HEK293 (cell line): ENCODE measurements at regions not wholly inside any gene's neighbourhood (a gene's known extent, or its start where the extent isn't known, plus 50 kb on each side); places are given as distances from the start of the nearest gene placed in this dataset.

Experiments
- CTCF ChIA-PET: fragments of 350-600 bp; formaldehyde crosslinking; extraction: SDS; loops from one replicate; lab custom pipeline; 2021; ENCODE audit warnings: antibody characterized with exemption; lab: Yijun Ruan, JAX
- POLR2A ChIA-PET: fragments of 300-600 bp; formaldehyde crosslinking; extraction: SDS; loops from one replicate; lab custom pipeline; 2020; ENCODE audit warnings: antibody characterized with exemption, inconsistent platforms; lab: Yijun Ruan, JAX
- H3K27ac ChIP-seq: fragments of 200-500 bp; sonication (Bioruptor generic); 2 replicates; pipeline ENCODE4 v1.5.1; 2014; ENCODE audit warnings: low read depth, low read length, control low read depth, inconsistent platforms; ENCODE audit errors: extremely low read depth
- H3K36me3 ChIP-seq, 2 experiments: fragments of 200-500 bp in 1 of 2; sonication (Bioruptor generic) in 1 of 2; 1 replicate in 1 of 2; 2 replicates in 1 of 2; pipeline ENCODE4 v1.5.1; 2014 to 2017; ENCODE audit warnings: inconsistent platforms in 2 of 2, low read length in 2 of 2; ENCODE audit not compliant: control insufficient read depth in 2 of 2, insufficient read depth in 1 of 2
- H3K4me1 ChIP-seq: fragments of 200-500 bp; sonication (Bioruptor generic); 2 replicates; pipeline ENCODE4 v1.5.1; 2014; ENCODE audit warnings: mild to moderate bottlenecking, low read length, inconsistent platforms; ENCODE audit not compliant: control insufficient read depth, insufficient read depth
- H3K4me3 ChIP-seq: 2 replicates; pipeline ENCODE4 v1.5.1; 2011; ENCODE audit warnings: low read depth, mild to moderate bottlenecking, control low read depth, low read length, moderate library complexity
- H3K9me3 ChIP-seq: fragments of 200-500 bp; sonication (Bioruptor generic); 2 replicates; pipeline ENCODE4 v1.5.1; 2014; ENCODE audit warnings: low read depth, low read length, inconsistent platforms; ENCODE audit not compliant: control insufficient read depth, insufficient read depth
- EGR2 ChIP-seq: fragments of 450-650 bp; formaldehyde crosslinking; IDR thresholded peaks from 2 replicates; pipeline ENCODE4 v1.5.1; 2016; ENCODE audit warnings: low read depth, missing biosample characterization, missing genetic modification characterization
- HOXD13 ChIP-seq: sonication (generic); formaldehyde crosslinking; IDR thresholded peaks from 2 replicates; pipeline ENCODE4 v1.8.0; 2022; ENCODE audit warnings: missing genetic modification reagents, borderline replicate concordance
- PRDM1 ChIP-seq: fragments of 450-650 bp; formaldehyde crosslinking; IDR thresholded peaks from 2 replicates; pipeline ENCODE4; 2016; ENCODE audit warnings: missing biosample characterization, missing genetic modification characterization
- ZBTB8A ChIP-seq: fragments of 450-650 bp; formaldehyde crosslinking; IDR thresholded peaks from 2 replicates; pipeline ENCODE4 v1.5.1; 2016; ENCODE audit warnings: missing biosample characterization, missing genetic modification characterization
- ZEB2 ChIP-seq: fragments of 450-650 bp; formaldehyde crosslinking; IDR thresholded peaks from 2 replicates; pipeline ENCODE4 v1.5.1; 2016; ENCODE audit warnings: missing biosample characterization, missing genetic modification characterization
- ZNF175 ChIP-seq: fragments of 450-650 bp; formaldehyde crosslinking; IDR thresholded peaks from 2 replicates; pipeline ENCODE4 v1.5.1; 2016; ENCODE audit warnings: missing biosample characterization, missing genetic modification characterization
- ZNF354C ChIP-seq: fragments of 450-650 bp; formaldehyde crosslinking; IDR thresholded peaks from 2 replicates; pipeline ENCODE4 v1.5.1; 2016; ENCODE audit warnings: missing biosample characterization, missing genetic modification characterization, low read depth, borderline replicate concordance
- ZNF558 ChIP-seq: fragments of 450-650 bp; formaldehyde crosslinking; IDR thresholded peaks from 2 replicates; pipeline ENCODE4 v1.5.1; 2016; ENCODE audit warnings: missing biosample characterization, missing genetic modification characterization
- ZNF654 ChIP-seq: fragments of 450-650 bp; formaldehyde crosslinking; IDR thresholded peaks from 2 replicates; pipeline ENCODE4 v1.5.1; 2016; ENCODE audit warnings: low read depth, missing biosample characterization, missing genetic modification characterization
- ZNF792 ChIP-seq: fragments of 450-650 bp; formaldehyde crosslinking; IDR thresholded peaks from 2 replicates; pipeline ENCODE4 v1.5.1; 2016; ENCODE audit warnings: missing biosample characterization, missing genetic modification characterization
- ZNF837 ChIP-seq: fragments of 450-650 bp; formaldehyde crosslinking; IDR thresholded peaks from 2 replicates; pipeline ENCODE4 v1.5.1; 2016; ENCODE audit warnings: missing biosample characterization, missing genetic modification characterization
- ZXDB ChIP-seq: fragments of 450-650 bp; formaldehyde crosslinking; IDR thresholded peaks from 2 replicates; pipeline ENCODE4 v1.5.1; 2016; ENCODE audit warnings: missing biosample characterization, missing genetic modification characterization
- TF ChIP-seq, protein P1 (sequence below): fragments of 450-650 bp; formaldehyde crosslinking; IDR thresholded peaks from 2 replicates; pipeline ENCODE4 v1.5.1; 2016; ENCODE audit warnings: missing biosample characterization, missing genetic modification characterization
- TF ChIP-seq, protein P2 (sequence below): fragments of 450-650 bp; formaldehyde crosslinking; IDR thresholded peaks from 2 replicates; pipeline ENCODE4 v1.5.1; 2017; ENCODE audit warnings: missing biosample characterization, missing genetic modification characterization
- TF ChIP-seq, protein P3 (sequence below): fragments of 450-650 bp; formaldehyde crosslinking; IDR thresholded peaks from 2 replicates; pipeline ENCODE4 v1.5.1; 2016; ENCODE audit warnings: missing biosample characterization, missing genetic modification characterization, borderline replicate concordance
- TF ChIP-seq, protein P4 (sequence below): fragments of 450-650 bp; formaldehyde crosslinking; IDR thresholded peaks from 2 replicates; pipeline ENCODE4; 2016; ENCODE audit warnings: missing biosample characterization, missing genetic modification characterization
- TF ChIP-seq, protein P5 (sequence below): fragments of 450-650 bp; formaldehyde crosslinking; IDR thresholded peaks from 2 replicates; pipeline ENCODE4 v1.5.1; 2016; ENCODE audit warnings: missing biosample characterization, missing genetic modification characterization
- TF ChIP-seq, protein P6 (sequence below): fragments of 450-650 bp; formaldehyde crosslinking; IDR thresholded peaks from 2 replicates; pipeline ENCODE4 v1.5.1; 2017; ENCODE audit warnings: missing biosample characterization, mild to moderate bottlenecking, missing genetic modification characterization, moderate library complexity
- TF ChIP-seq, protein P7 (sequence below): fragments of 450-650 bp; formaldehyde crosslinking; IDR thresholded peaks from 2 replicates; pipeline ENCODE4 v1.5.1; 2016; ENCODE audit warnings: missing biosample characterization, missing genetic modification characterization
- TF ChIP-seq, protein P8 (sequence below): fragments of 450-650 bp; formaldehyde crosslinking; IDR thresholded peaks from 2 replicates; pipeline ENCODE4 v1.5.0; 2017; ENCODE audit warnings: missing biosample characterization, missing genetic modification characterization, borderline replicate concordance

DNA sequence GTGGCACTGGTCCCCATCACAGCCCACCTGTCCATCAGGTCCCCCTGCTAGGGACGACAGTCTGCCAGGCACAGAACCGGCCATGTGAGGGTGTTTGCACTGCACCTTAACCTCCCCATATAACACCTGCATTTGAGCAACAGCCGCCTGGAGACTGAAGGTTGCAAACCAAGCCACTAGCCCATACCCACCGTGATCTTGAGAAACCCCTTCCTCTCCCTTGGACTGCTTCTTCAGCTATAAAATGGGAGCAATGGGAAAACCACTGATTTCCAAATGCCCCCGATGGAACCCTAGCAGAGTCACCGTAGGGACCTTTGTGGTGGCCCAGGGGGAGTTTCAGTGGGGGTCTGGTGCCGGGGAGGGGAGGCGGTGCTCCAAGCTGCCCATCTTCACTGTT lies 120.1 kb downstream of the NPTX2 start:
- ChIA-PET CTCF (interaction anchor here (0.7 to 2.5 kb wide), 2 partner anchors 8 to 12 kb away, joined by 3 to 25 read pairs; no protein-coding TSS in a partner anchor), POLR2A (no interaction called here)
- Histone ChIP-seq H3K27ac (no peak overlapping the region), H3K36me3 (no peaks in the 10 kb centered on the region), H3K4me1 (no peaks in the 10 kb centered on the region), H3K9me3 (no peaks in the 10 kb centered on the region), H3K4me3 (no peak overlapping the region)
- TF ChIP-seq, protein P1, sequence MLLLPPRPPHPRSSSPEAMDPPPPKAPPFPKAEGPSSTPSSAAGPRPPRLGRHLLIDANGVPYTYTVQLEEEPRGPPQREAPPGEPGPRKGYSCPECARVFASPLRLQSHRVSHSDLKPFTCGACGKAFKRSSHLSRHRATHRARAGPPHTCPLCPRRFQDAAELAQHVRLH (tag by site-specific recombination): no peak
- TF ChIP-seq, protein P2, sequence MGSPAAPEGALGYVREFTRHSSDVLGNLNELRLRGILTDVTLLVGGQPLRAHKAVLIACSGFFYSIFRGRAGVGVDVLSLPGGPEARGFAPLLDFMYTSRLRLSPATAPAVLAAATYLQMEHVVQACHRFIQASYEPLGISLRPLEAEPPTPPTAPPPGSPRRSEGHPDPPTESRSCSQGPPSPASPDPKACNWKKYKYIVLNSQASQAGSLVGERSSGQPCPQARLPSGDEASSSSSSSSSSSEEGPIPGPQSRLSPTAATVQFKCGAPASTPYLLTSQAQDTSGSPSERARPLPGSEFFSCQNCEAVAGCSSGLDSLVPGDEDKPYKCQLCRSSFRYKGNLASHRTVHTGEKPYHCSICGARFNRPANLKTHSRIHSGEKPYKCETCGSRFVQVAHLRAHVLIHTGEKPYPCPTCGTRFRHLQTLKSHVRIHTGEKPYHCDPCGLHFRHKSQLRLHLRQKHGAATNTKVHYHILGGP (tag by site-specific recombination): no peak
- TF ChIP-seq ZNF792 (tag by site-specific recombination) (no peak), ZNF558 (tag by site-specific recombination) (no peak)
- TF ChIP-seq, protein P3, sequence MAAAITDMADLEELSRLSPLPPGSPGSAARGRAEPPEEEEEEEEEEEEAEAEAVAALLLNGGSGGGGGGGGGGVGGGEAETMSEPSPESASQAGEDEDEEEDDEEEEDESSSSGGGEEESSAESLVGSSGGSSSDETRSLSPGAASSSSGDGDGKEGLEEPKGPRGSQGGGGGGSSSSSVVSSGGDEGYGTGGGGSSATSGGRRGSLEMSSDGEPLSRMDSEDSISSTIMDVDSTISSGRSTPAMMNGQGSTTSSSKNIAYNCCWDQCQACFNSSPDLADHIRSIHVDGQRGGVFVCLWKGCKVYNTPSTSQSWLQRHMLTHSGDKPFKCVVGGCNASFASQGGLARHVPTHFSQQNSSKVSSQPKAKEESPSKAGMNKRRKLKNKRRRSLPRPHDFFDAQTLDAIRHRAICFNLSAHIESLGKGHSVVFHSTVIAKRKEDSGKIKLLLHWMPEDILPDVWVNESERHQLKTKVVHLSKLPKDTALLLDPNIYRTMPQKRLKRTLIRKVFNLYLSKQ (tag by site-specific recombination): no peak

DNA sequence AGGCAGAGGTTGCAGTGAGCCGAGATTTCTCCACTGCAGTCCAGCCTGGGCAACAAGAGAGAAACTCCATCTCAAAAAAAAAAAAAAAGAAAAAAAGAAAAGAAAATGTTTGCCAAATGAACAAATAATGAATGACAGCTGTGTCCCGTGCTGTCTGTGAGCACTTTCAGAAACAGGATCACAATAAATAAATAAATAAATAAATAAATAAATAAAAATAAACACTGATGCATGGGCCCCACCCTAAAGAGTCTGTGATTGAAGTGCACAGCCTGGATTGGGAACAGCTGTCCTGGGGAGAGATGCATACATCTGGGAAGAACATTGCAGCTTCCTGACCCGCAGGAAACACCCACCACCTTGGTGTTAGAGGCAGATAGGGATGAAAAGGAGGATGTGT lies 123.6 kb downstream of the NPTX2 start:
- CTCF ChIA-PET: no interaction called here
- H3K4me3 ChIP-seq: no peak overlapping the region
- POLR2A ChIA-PET: no interaction called here
- TF ChIP-seq, protein P4, sequence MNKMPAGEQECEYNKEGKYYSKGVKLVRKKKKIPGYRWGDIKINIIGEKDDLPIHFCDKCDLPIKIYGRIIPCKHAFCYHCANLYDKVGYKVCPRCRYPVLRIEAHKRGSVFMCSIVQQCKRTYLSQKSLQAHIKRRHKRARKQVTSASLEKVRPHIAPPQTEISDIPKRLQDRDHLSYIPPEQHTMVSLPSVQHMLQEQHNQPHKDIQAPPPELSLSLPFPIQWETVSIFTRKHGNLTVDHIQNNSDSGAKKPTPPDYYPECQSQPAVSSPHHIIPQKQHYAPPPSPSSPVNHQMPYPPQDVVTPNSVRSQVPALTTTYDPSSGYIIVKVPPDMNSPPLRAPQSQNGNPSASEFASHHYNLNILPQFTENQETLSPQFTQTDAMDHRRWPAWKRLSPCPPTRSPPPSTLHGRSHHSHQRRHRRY: no peak
- TF ChIP-seq ZNF837 (tag by site-specific recombination) (no peak), PRDM1 (tag by site-specific recombination) (no peak), HOXD13 (CRISPR knock-in tag) (no peak), ZNF654 (tag by site-specific recombination) (peak; percentile 12; the same call in 1 of the 2 replicates), ZNF354C (tag by site-specific recombination) (no peak), ZBTB8A (tag by site-specific recombination) (peak; percentile 35; the same call in 1 of the 2 replicates), ZNF175 (tag by site-specific recombination) (no peak), ZXDB (tag by site-specific recombination) (no peak), ZEB2 (tag by site-specific recombination) (no peak), EGR2 (tag by site-specific recombination) (no peak)
- TF ChIP-seq, protein P5, sequence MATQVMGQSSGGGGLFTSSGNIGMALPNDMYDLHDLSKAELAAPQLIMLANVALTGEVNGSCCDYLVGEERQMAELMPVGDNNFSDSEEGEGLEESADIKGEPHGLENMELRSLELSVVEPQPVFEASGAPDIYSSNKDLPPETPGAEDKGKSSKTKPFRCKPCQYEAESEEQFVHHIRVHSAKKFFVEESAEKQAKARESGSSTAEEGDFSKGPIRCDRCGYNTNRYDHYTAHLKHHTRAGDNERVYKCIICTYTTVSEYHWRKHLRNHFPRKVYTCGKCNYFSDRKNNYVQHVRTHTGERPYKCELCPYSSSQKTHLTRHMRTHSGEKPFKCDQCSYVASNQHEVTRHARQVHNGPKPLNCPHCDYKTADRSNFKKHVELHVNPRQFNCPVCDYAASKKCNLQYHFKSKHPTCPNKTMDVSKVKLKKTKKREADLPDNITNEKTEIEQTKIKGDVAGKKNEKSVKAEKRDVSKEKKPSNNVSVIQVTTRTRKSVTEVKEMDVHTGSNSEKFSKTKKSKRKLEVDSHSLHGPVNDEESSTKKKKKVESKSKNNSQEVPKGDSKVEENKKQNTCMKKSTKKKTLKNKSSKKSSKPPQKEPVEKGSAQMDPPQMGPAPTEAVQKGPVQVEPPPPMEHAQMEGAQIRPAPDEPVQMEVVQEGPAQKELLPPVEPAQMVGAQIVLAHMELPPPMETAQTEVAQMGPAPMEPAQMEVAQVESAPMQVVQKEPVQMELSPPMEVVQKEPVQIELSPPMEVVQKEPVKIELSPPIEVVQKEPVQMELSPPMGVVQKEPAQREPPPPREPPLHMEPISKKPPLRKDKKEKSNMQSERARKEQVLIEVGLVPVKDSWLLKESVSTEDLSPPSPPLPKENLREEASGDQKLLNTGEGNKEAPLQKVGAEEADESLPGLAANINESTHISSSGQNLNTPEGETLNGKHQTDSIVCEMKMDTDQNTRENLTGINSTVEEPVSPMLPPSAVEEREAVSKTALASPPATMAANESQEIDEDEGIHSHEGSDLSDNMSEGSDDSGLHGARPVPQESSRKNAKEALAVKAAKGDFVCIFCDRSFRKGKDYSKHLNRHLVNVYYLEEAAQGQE (tag by site-specific recombination): 0 out of 2 replicates have a peak, but pooled peaks have one; percentile 14
- TF ChIP-seq, protein P6, sequence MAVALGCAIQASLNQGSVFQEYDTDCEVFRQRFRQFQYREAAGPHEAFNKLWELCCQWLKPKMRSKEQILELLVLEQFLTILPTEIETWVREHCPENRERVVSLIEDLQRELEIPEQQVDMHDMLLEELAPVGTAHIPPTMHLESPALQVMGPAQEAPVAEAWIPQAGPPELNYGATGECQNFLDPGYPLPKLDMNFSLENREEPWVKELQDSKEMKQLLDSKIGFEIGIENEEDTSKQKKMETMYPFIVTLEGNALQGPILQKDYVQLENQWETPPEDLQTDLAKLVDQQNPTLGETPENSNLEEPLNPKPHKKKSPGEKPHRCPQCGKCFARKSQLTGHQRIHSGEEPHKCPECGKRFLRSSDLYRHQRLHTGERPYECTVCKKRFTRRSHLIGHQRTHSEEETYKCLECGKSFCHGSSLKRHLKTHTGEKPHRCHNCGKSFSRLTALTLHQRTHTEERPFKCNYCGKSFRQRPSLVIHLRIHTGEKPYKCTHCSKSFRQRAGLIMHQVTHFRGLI (tag by site-specific recombination): no peak
- TF ChIP-seq, protein P7, sequence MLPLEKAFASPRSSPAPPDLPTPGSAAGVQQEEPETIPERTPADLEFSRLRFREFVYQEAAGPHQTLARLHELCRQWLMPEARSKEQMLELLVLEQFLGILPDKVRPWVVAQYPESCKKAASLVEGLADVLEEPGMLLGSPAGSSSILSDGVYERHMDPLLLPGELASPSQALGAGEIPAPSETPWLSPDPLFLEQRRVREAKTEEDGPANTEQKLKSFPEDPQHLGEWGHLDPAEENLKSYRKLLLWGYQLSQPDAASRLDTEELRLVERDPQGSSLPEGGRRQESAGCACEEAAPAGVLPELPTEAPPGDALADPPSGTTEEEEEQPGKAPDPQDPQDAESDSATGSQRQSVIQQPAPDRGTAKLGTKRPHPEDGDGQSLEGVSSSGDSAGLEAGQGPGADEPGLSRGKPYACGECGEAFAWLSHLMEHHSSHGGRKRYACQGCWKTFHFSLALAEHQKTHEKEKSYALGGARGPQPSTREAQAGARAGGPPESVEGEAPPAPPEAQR (tag by site-specific recombination): no peak
- TF ChIP-seq, protein P8, sequence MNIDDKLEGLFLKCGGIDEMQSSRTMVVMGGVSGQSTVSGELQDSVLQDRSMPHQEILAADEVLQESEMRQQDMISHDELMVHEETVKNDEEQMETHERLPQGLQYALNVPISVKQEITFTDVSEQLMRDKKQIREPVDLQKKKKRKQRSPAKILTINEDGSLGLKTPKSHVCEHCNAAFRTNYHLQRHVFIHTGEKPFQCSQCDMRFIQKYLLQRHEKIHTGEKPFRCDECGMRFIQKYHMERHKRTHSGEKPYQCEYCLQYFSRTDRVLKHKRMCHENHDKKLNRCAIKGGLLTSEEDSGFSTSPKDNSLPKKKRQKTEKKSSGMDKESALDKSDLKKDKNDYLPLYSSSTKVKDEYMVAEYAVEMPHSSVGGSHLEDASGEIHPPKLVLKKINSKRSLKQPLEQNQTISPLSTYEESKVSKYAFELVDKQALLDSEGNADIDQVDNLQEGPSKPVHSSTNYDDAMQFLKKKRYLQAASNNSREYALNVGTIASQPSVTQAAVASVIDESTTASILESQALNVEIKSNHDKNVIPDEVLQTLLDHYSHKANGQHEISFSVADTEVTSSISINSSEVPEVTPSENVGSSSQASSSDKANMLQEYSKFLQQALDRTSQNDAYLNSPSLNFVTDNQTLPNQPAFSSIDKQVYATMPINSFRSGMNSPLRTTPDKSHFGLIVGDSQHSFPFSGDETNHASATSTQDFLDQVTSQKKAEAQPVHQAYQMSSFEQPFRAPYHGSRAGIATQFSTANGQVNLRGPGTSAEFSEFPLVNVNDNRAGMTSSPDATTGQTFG (tag by site-specific recombination): no peak

More for the DNA sequence above, 123.6 kb downstream of the NPTX2 start:
- Histone ChIP-seq H3K27ac (no peak overlapping the region), H3K9me3 (no peaks in the 10 kb centered on the region), H3K4me1 (no peaks in the 10 kb centered on the region), H3K36me3 (no peaks in the 10 kb centered on the region)
